HG03558 (cell line): ENCODE measurements at regions not wholly inside any gene's neighbourhood (a gene's known extent, or its start where the extent isn't known, plus 50 kb on each side); places are given as distances from the start of the nearest gene placed in this dataset.
"Not testable (repeated sequence)": the region's sequence is repeated elsewhere in the genome, so short reads cannot be mapped to it uniquely, and the experiment has no call there.

Experiments
- ATAC-seq: cut with Tn5 transposase; IDR thresholded peaks from one replicate; pipeline ENCODE4 v1.9.1; 2021; ENCODE audit warnings: moderate number of reproducible peaks; ENCODE audit not compliant: unreplicated experiment; ENCODE audit errors: extremely low read depth

GRCh38 chr2:167332358-167332757 lies 444.1 kb downstream of the XIRP2 start:
- ATAC-seq: no peak

- no peak for ATAC-seq
Measured at GRCh38 chr2:167331636-167332232, 443.5 kb downstream of the XIRP2 start.

DNA sequence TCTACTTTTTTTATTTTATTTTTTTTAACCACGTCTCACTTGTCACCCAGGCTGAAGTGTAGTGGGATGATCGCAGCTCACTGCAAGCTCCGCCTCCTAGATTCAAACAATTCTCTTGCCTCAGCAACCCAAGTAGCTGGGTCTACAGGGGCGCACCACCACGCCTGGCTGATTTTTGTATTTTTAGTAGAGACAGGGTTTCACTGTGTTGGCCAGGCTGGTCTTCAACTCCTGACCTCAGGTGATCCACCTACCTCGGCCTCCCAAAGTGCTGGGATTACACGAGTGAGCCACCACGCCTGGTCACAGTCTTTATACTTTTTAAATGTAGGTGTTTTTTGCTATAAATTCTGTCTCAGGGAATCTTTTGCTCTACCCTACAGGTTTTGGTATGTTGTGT lies 440.5 kb downstream of the XIRP2 start:
- not testable (repeated sequence) for ATAC-seq

- ATAC-seq: no peak
Measured at GRCh38 chr2:167322795-167323194, 434.5 kb downstream of the XIRP2 start.

- no peak for ATAC-seq
Measured at GRCh38 chr2:167318581-167318980, 430.3 kb downstream of the XIRP2 start.

DNA sequence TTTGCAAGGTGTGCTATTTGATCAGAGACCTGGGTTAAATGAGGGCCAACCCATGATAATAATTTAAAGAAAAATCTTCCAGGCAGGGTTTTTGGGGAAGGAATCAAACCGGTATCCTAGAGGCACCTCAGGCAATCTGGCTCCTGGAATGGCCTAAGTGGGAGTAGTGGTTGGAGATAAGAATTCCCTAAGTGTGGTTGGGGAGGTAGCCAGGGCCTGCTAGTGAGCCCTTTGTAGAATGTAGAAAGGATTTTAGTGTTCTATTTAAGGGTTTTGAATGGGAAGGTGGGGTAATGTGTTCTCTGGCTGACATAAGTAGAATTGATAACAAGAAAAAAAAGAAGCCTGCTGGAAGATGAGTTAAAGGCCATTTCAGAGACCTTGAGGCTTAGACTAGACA lies 422.2 kb downstream of the XIRP2 start:
- no peak for ATAC-seq
